ENCODE measurements at regions not wholly inside any gene's neighbourhood (a gene's known extent, or its start where the extent isn't known, plus 50 kb on each side); places are given as distances from the start of the nearest gene placed in this dataset.
"Not testable (repeated sequence)": the region's sequence is repeated elsewhere in the genome, so short reads cannot be mapped to it uniquely, and the experiment has no call there.

DNA sequence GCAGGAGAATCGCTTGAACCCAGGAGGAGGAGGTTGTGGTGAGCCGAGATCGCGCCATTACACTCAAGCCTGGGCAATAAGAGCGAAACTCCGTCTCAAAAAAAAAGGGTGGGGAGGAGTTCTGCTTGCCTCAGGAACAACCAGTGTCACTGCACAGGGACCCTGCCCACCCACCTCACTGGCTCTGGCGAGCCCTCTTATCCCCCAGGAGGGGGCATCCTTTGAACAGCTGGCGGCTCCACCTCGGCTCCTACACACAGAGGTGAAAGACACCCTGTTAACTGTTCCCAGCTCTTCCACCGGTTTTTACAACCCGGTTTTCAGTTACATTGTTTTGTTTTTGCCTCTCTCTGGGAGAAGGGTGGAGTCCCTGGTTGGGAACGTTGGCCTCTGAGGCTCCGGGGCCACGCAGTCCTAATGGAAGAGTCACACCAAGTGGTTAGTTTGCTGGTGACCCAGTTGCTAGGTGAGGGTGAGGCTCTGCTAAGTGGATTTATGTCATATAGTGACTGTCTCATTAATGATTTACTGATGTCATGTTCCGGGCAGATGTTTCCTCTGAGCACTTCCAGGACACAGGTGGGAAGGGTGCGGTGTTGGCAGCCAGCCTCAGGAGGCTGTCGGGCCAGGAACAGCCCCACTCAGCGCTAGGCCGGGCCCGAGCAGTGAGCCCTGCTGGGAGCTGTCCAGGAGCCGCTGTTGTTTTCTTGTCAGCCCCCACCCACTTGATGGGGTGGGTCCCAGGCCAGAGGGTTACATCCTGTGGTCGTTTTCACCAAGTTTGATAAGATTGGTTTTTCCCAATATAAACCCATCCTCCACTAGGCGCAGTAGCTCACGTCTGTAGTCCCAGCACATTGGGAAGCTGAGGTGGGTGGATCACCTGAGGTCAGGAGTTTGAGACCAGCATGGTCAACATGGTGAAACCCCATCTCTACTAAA, 4474.3 kb upstream of the OR11H1 start:
- not testable (repeated sequence) for H3K4me3 ChIP-seq (ENCODE audit: extremely low read depth, insufficient read depth, low read length, poor library complexity, severe bottlenecking); H3K36me3 ChIP-seq (ENCODE audit: control insufficient read depth, insufficient read depth, low read length); H3K27ac ChIP-seq (ENCODE audit: low read depth, low read length, severe bottlenecking); H3K4me1 ChIP-seq (ENCODE audit: control insufficient read depth, insufficient read depth, low read length, poor library complexity, severe bottlenecking)
- peaks cover 69% of the 10 kb centered on the region for H3K9me3 ChIP-seq (ENCODE audit: control insufficient read depth, low read length)
- 60 to 69% methylated on average over 17 of the region's 24 CpGs for WGBS, 2 experiments (ENCODE audit: insufficient coverage in 2 of 2)

- peaks cover 64% of the 10 kb centered on the region for H3K9me3 ChIP-seq (ENCODE audit: control insufficient read depth, low read length)
- H3K4me3 ChIP-seq (ENCODE audit: extremely low read depth, insufficient read depth, low read length, poor library complexity, severe bottlenecking); H3K36me3 ChIP-seq (ENCODE audit: control insufficient read depth, insufficient read depth, low read length); H3K27ac ChIP-seq (ENCODE audit: low read depth, low read length, severe bottlenecking); H3K4me1 ChIP-seq (ENCODE audit: control insufficient read depth, insufficient read depth, low read length, poor library complexity, severe bottlenecking): not testable (repeated sequence)
- 67 to 70% methylated on average over 9 of the region's 11 CpGs for WGBS, 2 experiments (ENCODE audit: insufficient coverage in 2 of 2)
Observed at GRCh38 chr22:11054681-11055080, 4473.3 kb upstream of the OR11H1 start.

DNA sequence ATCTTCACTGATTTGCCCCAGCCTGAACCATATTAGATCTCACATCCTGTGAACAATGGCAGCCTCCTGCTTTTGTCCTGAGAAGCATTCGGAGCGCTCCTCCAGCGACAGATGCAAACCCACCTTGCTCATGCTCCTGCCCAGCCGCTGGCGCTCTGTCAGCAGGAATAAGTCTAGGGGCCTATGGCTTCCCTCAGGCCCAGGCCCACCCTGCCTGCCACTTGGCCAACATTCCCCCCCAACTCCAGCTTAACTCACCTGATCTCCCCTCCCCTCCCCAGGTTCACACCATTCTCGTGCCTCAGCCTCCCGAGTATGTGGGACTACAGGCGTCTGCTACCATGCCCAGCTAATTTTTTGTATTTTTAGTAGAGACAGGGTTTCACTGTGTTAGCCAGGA, 4472.8 kb upstream of the OR11H1 start:
- not testable (repeated sequence) for H3K27ac ChIP-seq (ENCODE audit: low read depth, low read length, severe bottlenecking); H3K4me3 ChIP-seq (ENCODE audit: extremely low read depth, insufficient read depth, low read length, poor library complexity, severe bottlenecking); H3K4me1 ChIP-seq (ENCODE audit: control insufficient read depth, insufficient read depth, low read length, poor library complexity, severe bottlenecking); H3K36me3 ChIP-seq (ENCODE audit: control insufficient read depth, insufficient read depth, low read length)
- peaks cover 64% of the 10 kb centered on the region for H3K9me3 ChIP-seq (ENCODE audit: control insufficient read depth, low read length)
- 78 to 88% methylated on average over 8 of the region's 8 CpGs for WGBS, 2 experiments (ENCODE audit: insufficient coverage in 2 of 2)

DNA sequence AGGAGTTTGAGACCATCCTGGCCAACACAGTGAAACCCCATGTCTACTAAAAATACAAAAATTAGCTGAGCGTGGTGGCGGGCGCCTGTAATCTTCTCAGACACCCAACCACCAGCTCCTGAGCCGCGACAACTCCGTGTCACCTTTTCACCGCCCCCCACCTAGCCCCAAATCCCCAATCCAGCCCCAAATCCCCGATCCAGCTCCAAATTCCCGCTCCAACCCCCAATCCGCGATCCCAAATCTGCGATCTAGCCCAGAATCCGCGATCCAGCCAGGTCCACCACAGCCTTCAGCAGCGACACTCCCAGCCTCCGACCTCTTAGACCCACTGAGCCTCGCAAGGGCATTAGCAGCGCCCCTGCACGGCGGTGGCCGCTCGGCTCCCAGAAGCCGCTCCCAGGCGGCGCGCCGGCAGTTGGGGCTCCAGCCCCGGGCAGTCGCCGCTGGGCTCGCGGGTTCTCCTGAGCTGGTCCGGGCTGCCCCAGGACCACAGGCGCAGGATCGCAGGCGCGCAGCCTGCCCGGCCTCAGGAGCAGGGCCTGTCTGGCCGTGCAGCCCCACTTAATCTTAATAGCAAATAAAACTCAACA, 4469.9 kb upstream of the OR11H1 start:
- WGBS, 2 experiments (ENCODE audit: insufficient coverage in 2 of 2) = 79 to 81% methylated on average over 13 to 17 of the region's 39 CpGs
- H3K36me3 ChIP-seq (ENCODE audit: control insufficient read depth, insufficient read depth, low read length); H3K27ac ChIP-seq (ENCODE audit: low read depth, low read length, severe bottlenecking); H3K4me3 ChIP-seq (ENCODE audit: extremely low read depth, insufficient read depth, low read length, poor library complexity, severe bottlenecking); H3K4me1 ChIP-seq (ENCODE audit: control insufficient read depth, insufficient read depth, low read length, poor library complexity, severe bottlenecking): not testable (repeated sequence)
- H3K9me3 ChIP-seq (ENCODE audit: control insufficient read depth, low read length) = peaks cover 60% of the 10 kb centered on the region

- 70 to 90% methylated on average over 3 of the region's 3 CpGs for WGBS, 2 experiments (ENCODE audit: insufficient coverage in 2 of 2)
- not testable (repeated sequence) for H3K4me3 ChIP-seq (ENCODE audit: extremely low read depth, insufficient read depth, low read length, poor library complexity, severe bottlenecking); H3K4me1 ChIP-seq (ENCODE audit: control insufficient read depth, insufficient read depth, low read length, poor library complexity, severe bottlenecking); H3K36me3 ChIP-seq (ENCODE audit: control insufficient read depth, insufficient read depth, low read length); H3K27ac ChIP-seq (ENCODE audit: low read depth, low read length, severe bottlenecking)
- peaks cover 61% of the 10 kb centered on the region for H3K9me3 ChIP-seq (ENCODE audit: control insufficient read depth, low read length)
Observed at GRCh38 chr22:11059129-11059528, 4468.9 kb upstream of the OR11H1 start.

DNA sequence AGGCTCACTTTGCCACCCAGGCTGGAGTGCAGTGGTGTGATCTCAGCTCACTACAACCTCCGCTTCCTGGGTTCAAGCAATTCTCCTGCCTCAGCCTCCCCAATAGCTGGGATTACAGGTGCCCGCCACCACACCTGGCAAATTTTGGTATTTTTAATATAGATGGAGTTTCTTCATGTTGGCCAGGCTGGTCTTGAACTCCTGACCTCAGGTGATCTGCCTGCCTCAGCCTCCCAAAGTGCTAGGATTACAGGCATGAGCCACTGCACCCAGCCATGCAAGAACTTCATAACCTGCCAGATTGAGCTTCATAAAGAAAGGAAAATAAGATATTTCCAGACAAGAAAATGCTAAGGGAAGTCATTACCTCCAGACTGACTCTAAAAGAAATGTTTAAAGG, 4467.2 kb upstream of the OR11H1 start:
- H3K4me3 ChIP-seq (ENCODE audit: extremely low read depth, insufficient read depth, low read length, poor library complexity, severe bottlenecking); H3K27ac ChIP-seq (ENCODE audit: low read depth, low read length, severe bottlenecking); H3K36me3 ChIP-seq (ENCODE audit: control insufficient read depth, insufficient read depth, low read length); H3K4me1 ChIP-seq (ENCODE audit: control insufficient read depth, insufficient read depth, low read length, poor library complexity, severe bottlenecking): not testable (repeated sequence)
- 49 to 75% methylated on average over 2 of the region's 2 CpGs for WGBS, 2 experiments (ENCODE audit: insufficient coverage in 2 of 2)
- peaks cover 56% of the 10 kb centered on the region for H3K9me3 ChIP-seq (ENCODE audit: control insufficient read depth, low read length)

DNA sequence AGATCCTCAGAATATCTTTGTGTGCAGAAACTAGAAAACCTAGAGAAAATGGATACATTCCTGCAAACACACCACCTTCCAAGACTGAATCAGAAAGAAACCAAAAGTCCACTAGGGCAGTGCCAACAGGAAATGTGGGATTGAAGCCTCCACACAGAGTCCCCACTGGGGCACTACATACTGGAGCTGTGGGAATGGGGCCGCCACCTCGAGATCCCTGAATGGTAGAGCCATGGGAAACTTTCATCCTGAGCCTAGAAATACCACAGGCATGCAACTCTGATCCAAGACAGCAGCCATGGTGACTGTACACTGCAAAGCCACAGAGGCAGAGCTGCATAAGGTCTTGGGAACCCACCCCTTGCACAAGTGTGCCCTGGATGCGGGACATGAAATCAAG, 4465.5 kb upstream of the OR11H1 start:
- not testable (repeated sequence) for H3K27ac ChIP-seq (ENCODE audit: low read depth, low read length, severe bottlenecking); H3K4me3 ChIP-seq (ENCODE audit: extremely low read depth, insufficient read depth, low read length, poor library complexity, severe bottlenecking); H3K4me1 ChIP-seq (ENCODE audit: control insufficient read depth, insufficient read depth, low read length, poor library complexity, severe bottlenecking); H3K36me3 ChIP-seq (ENCODE audit: control insufficient read depth, insufficient read depth, low read length)
- 42 to 43% methylated on average over 2 of the region's 3 CpGs for WGBS, 2 experiments (ENCODE audit: insufficient coverage in 2 of 2)
- peaks cover 57% of the 10 kb centered on the region for H3K9me3 ChIP-seq (ENCODE audit: control insufficient read depth, low read length)

DNA sequence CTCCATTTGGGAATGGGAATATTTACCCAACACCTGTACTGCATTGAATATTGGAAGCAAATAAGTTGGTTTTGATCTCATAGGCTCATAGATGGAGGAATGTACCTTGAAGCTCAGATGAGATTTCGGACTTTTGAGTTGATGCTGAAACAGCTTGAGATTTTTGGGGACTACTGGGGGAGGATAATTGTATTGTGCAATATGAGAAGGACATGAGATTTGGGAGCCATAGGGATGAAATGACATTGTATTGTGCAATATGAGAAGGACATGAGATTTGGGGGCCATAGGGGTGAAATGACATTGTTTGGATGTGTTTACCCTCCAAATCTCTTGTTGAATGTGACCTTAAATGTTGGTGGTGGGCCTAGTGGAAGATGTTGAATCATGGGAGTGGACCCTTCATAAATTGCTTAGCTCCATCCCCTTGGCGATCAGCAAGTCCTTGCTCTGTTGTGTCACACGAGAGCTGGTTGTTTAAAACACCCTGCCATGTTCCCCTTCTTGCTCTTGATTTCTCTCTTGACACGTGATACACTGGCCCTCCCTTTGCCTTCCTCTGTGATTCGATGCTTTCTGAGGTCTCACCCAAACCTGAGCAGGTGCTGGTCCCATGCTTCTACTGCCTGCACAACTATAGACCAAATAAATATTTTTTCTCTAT, 4464.8 kb upstream of the OR11H1 start:
- peaks cover 59% of the 10 kb centered on the region for H3K9me3 ChIP-seq (ENCODE audit: control insufficient read depth, low read length)
- not testable (repeated sequence) for H3K36me3 ChIP-seq (ENCODE audit: control insufficient read depth, insufficient read depth, low read length); H3K27ac ChIP-seq (ENCODE audit: low read depth, low read length, severe bottlenecking); H3K4me1 ChIP-seq (ENCODE audit: control insufficient read depth, insufficient read depth, low read length, poor library complexity, severe bottlenecking); H3K4me3 ChIP-seq (ENCODE audit: extremely low read depth, insufficient read depth, low read length, poor library complexity, severe bottlenecking)
- 42 to 45% methylated on average over 5 of the region's 5 CpGs for WGBS, 2 experiments (ENCODE audit: insufficient coverage in 2 of 2)

GRCh38 chr22:11065210-11065609, 4462.8 kb upstream of the OR11H1 start:
- not testable (repeated sequence) for H3K4me3 ChIP-seq (ENCODE audit: extremely low read depth, insufficient read depth, low read length, poor library complexity, severe bottlenecking); H3K27ac ChIP-seq (ENCODE audit: low read depth, low read length, severe bottlenecking); H3K36me3 ChIP-seq (ENCODE audit: control insufficient read depth, insufficient read depth, low read length); H3K4me1 ChIP-seq (ENCODE audit: control insufficient read depth, insufficient read depth, low read length, poor library complexity, severe bottlenecking)
- H3K9me3 ChIP-seq (ENCODE audit: control insufficient read depth, low read length) = peaks cover 59% of the 10 kb centered on the region
- WGBS, 2 experiments (ENCODE audit: insufficient coverage in 2 of 2) = 77 to 78% methylated on average over 6 of the region's 6 CpGs

- WGBS, 2 experiments (ENCODE audit: insufficient coverage in 2 of 2) = 66 to 77% methylated on average over 17 of the region's 18 CpGs
Observed at GRCh38 chr22:11065876-11066457, 4462.0 kb upstream of the OR11H1 start.

More at GRCh38 chr22:11065876-11066457, 4462.0 kb upstream of the OR11H1 start:
- H3K27ac ChIP-seq (ENCODE audit: low read depth, low read length, severe bottlenecking); H3K4me3 ChIP-seq (ENCODE audit: extremely low read depth, insufficient read depth, low read length, poor library complexity, severe bottlenecking); H3K4me1 ChIP-seq (ENCODE audit: control insufficient read depth, insufficient read depth, low read length, poor library complexity, severe bottlenecking); H3K36me3 ChIP-seq (ENCODE audit: control insufficient read depth, insufficient read depth, low read length): not testable (repeated sequence)
- H3K9me3 ChIP-seq (ENCODE audit: control insufficient read depth, low read length) = peaks cover 55% of the 10 kb centered on the region
